Stomach (tissue), 8 donors: ENCODE measurements at regions not wholly inside any gene's neighbourhood (a gene's known extent, or its start where the extent isn't known, plus 50 kb on each side); places are given as distances from the start of the nearest gene placed in this dataset.

Source experiments
- DNase-seq, 2 donors: peaks; one replicate each; pipeline versions ENCODE4 v3.0.0 to v3.0.0-alpha.2; 2013 to 2019
- H3K27ac ChIP-seq, 5 donors: fragments of 200-600 bp in 4 of 5; sonication (generic) in 4 of 5; one replicate each; pipeline ENCODE4 v1.5.1; 2013 to 2019; ENCODE audit warnings: mild to moderate bottlenecking in 1 of 5, moderate library complexity in 1 of 5
- H3K27me3 ChIP-seq, 3 donors: fragments of 200-600 bp; sonication (generic); one replicate each; pipeline ENCODE4 v1.5.1; 2017 to 2019; ENCODE audit warnings: mixed run types in 1 of 3
- H3K36me3 ChIP-seq, 4 donors: fragments of 200-600 bp; sonication (generic); 1 replicate in 3 of 4; 2 replicates in 1 of 4; pipeline ENCODE4 v1.5.1; 2016 to 2019
- H3K4me1 ChIP-seq, 4 donors: fragments of 200-600 bp; sonication (generic); one replicate each; pipeline ENCODE4 v1.5.1; 2016 to 2019
- H3K4me3 ChIP-seq, 4 donors: fragments of 200-600 bp; sonication (generic) in 3 of 4; one replicate each; pipeline ENCODE4 v1.5.1; 2016 to 2019; ENCODE audit warnings: mild to moderate bottlenecking in 1 of 4
- H3K9me3 ChIP-seq, 4 donors: fragments of 200-600 bp; sonication (generic); one replicate each; pipeline ENCODE4 v1.5.1; 2016 to 2019
- CTCF ChIP-seq, 7 experiments: fragments of 450-650 bp in 4 of 7; fragments of 200-600 bp in 3 of 7; sonication (generic) in 3 of 7; IDR thresholded peaks; one replicate each; pipeline ENCODE4 v1.5.1; 2016 to 2019; ENCODE audit warnings: antibody characterized with exemption in 7 of 7, control low read depth in 2 of 7, mild to moderate bottlenecking in 1 of 7
- EP300 ChIP-seq: sonication (generic); formaldehyde crosslinking; IDR thresholded peaks from one replicate; pipeline ENCODE4 v1.6.1; 2017; ENCODE audit warnings: antibody characterized with exemption
- POLR2A ChIP-seq, 4 donors: fragments of 450-650 bp; IDR thresholded peaks; one replicate each; pipeline ENCODE4 v1.6.1; 2016; ENCODE audit warnings: antibody characterized with exemption in 4 of 4, control low read depth in 2 of 4, mild to moderate bottlenecking in 1 of 4, moderate library complexity in 1 of 4
- POLR2AphosphoS5 ChIP-seq, 3 donors: sonication (generic); formaldehyde crosslinking; IDR thresholded peaks; one replicate each; pipeline ENCODE4 v1.6.1; 2016; ENCODE audit warnings: antibody characterized with exemption in 3 of 3
- WGBS, 5 donors: extraction: QIAGEN DNeasy Blood & Tissue Kit in 3 of 5; methylation state at CpG; one replicate each; pipeline versions ENCODE4 v1.1.5 to v1.1.7; 2013 to 2018; 5-methylcytosine and 5-hydroxymethylcytosine counted together
- intact Hi-C: fragments of 100-400 bp; cut with DNase I; formaldehyde crosslinking; loops from one replicate; pipeline ENCODE4 v1.15.1; 2023; ENCODE audit warnings: low total_unique reads
- donor health status: healthy with polysubstance abuse.
- donor health status: Bipolar disorder and iron deficiency.
- donor health status: healthy.

GRCh38 chr3:101095693-101096430 is 102.6 kb upstream of the ABI3BP start:
- H3K9me3 ChIP-seq = no peaks in the 10 kb centered on the region
- H3K4me3 ChIP-seq = no peak overlapping the region
- TF ChIP-seq EP300 = no peak
- no peak for TF ChIP-seq CTCF (IDR thresholded peaks at IDR 0.05)
- TF ChIP-seq POLR2A (IDR thresholded peaks at IDR 0.05) = no peak
- TF ChIP-seq POLR2AphosphoS5 (IDR thresholded peaks at IDR 0.05) = no peak
- intact Hi-C loops = no loop called here
- H3K4me1 ChIP-seq = no peaks in the 10 kb centered on the region
- no peak overlapping the region for H3K27ac ChIP-seq
- H3K27me3 ChIP-seq = no peaks in the 10 kb centered on the region
- DNase-seq = no peak
- 69 to 89% (median 72%) methylated on average over 5 of the region's 5 CpGs for WGBS, 5 donors
- H3K36me3 ChIP-seq = no peaks in the 10 kb centered on the region

GRCh38 chr3:101091489-101091888 is 98.3 kb upstream of the ABI3BP start:
- no peak for DNase-seq
- Histone ChIP-seq H3K27ac (no peak overlapping the region), H3K36me3 (no peaks in the 10 kb centered on the region), H3K4me3 (no peak overlapping the region), H3K9me3 (no peaks in the 10 kb centered on the region), H3K4me1 (no peaks in the 10 kb centered on the region), H3K27me3 (no peaks in the 10 kb centered on the region)
- intact Hi-C loops = no loop called here
- WGBS, 5 donors = 77 to 86% (median 84%) methylated on average over 3 of the region's 3 CpGs
- TF ChIP-seq POLR2A (IDR thresholded peaks at IDR 0.05) (no peak), CTCF (IDR thresholded peaks at IDR 0.05) (no peak), POLR2AphosphoS5 (IDR thresholded peaks at IDR 0.05) (no peak), EP300 (no peak)

GRCh38 chr3:101085752-101086151 is 92.5 kb upstream of the ABI3BP start:
- peaks cover 0 to 6% (median 3%) of the 10 kb centered on the region in 4 donors for H3K4me1 ChIP-seq
- H3K36me3 ChIP-seq = no peaks in the 10 kb centered on the region
- no peaks in the 10 kb centered on the region for H3K9me3 ChIP-seq
- no peak overlapping the region for H3K4me3 ChIP-seq
- intact Hi-C loops = no loop called here
- WGBS, 5 donors = 80 to 95% (median 82%) methylated on average over 1 of the region's 1 CpG
- TF ChIP-seq EP300 (no peak), CTCF (IDR thresholded peaks at IDR 0.05) (no peak), POLR2A (IDR thresholded peaks at IDR 0.05) (no peak), POLR2AphosphoS5 (IDR thresholded peaks at IDR 0.05) (no peak)
- H3K27me3 ChIP-seq = no peaks in the 10 kb centered on the region
- no peak overlapping the region for H3K27ac ChIP-seq
- no peak for DNase-seq

- 28 to 59% (median 48%) methylated on average over 1 of the region's 1 CpG for WGBS, 5 donors
- no peaks in the 10 kb centered on the region for H3K36me3 ChIP-seq
- no peak overlapping the region for H3K4me3 ChIP-seq
- TF ChIP-seq POLR2AphosphoS5 (IDR thresholded peaks at IDR 0.05) (no peak), CTCF (IDR thresholded peaks at IDR 0.05) (no peak)
- no peak overlapping the region for H3K27ac ChIP-seq
- intact Hi-C loops = no loop called here
- H3K4me1 ChIP-seq = peaks cover 0 to 6% (median 3%) of the 10 kb centered on the region in 4 donors
- H3K9me3 ChIP-seq = no peaks in the 10 kb centered on the region
- DNase-seq = no peak
- H3K27me3 ChIP-seq = no peaks in the 10 kb centered on the region
Measured at GRCh38 chr3:101084404-101084803, 91.2 kb upstream of the ABI3BP start.
